DND-41 (cell line): ENCODE measurements at regions not wholly inside any gene's neighbourhood (a gene's known extent, or its start where the extent isn't known, plus 50 kb on each side); places are given as distances from the start of the nearest gene placed in this dataset.

Source experiments
- ATAC-seq: fragments of 200-7000 bp; cut with Tn5 transposase; 3 replicates; pipeline ENCODE4 v1.9.1; 2021; ENCODE audit warnings: low read depth; ENCODE audit not compliant: insufficient read depth
- DNase-seq: peaks from one replicate; pipeline ENCODE4 v3.0.0-alpha.2; 2020
- H2AFZ ChIP-seq: 2 replicates; pipeline ENCODE4 v1.6.0; 2012; ENCODE audit warnings: low read depth, low read length
- H3K27ac ChIP-seq: 2 replicates; pipeline ENCODE4 v1.5.1; 2012; ENCODE audit warnings: low read length, inconsistent platforms
- H3K27me3 ChIP-seq: fragments of 200-600 bp; sonication (generic); 2 replicates; pipeline ENCODE4 v1.6.0; 2012; ENCODE audit warnings: low read length, mild to moderate bottlenecking, inconsistent platforms; ENCODE audit not compliant: insufficient read depth, poor library complexity
- H3K36me3 ChIP-seq: 2 replicates; pipeline ENCODE4 v1.5.1; 2012; ENCODE audit warnings: low read length, inconsistent platforms; ENCODE audit not compliant: insufficient read depth
- H3K4me1 ChIP-seq: 2 replicates; pipeline ENCODE4 v1.5.1; 2012; ENCODE audit warnings: mild to moderate bottlenecking, low read length; ENCODE audit not compliant: insufficient read depth
- H3K4me2 ChIP-seq: 2 replicates; pipeline ENCODE4 v1.6.0; 2012; ENCODE audit warnings: mild to moderate bottlenecking, moderate library complexity, low read length, inconsistent platforms; ENCODE audit not compliant: insufficient read depth
- H3K4me3 ChIP-seq, 2 experiments: fragments of 200-600 bp in 1 of 2; shearing (Covaris generic) in 1 of 2; 2 replicates each; pipeline ENCODE4 v1.5.1; 2012 to 2016; ENCODE audit warnings: inconsistent platforms in 2 of 2, low read length in 2 of 2, mild to moderate bottlenecking in 2 of 2, low read depth in 1 of 2, moderate library complexity in 1 of 2
- H3K79me2 ChIP-seq: 2 replicates; pipeline ENCODE4 v1.6.0; 2012; ENCODE audit warnings: low read length, inconsistent platforms; ENCODE audit not compliant: insufficient read depth
- H3K9ac ChIP-seq: 2 replicates; pipeline ENCODE4 v1.6.0; 2012; ENCODE audit warnings: low read depth, mild to moderate bottlenecking, inconsistent platforms, low read length, moderate library complexity
- H3K9me3 ChIP-seq: 2 replicates; pipeline ENCODE4 v1.5.1; 2012; ENCODE audit warnings: low read length, moderate library complexity, mild to moderate bottlenecking, inconsistent platforms; ENCODE audit not compliant: insufficient read depth, severe bottlenecking
- H4K20me1 ChIP-seq: 2 replicates; pipeline ENCODE4 v1.6.0; 2012; ENCODE audit warnings: low read length; ENCODE audit not compliant: insufficient read depth
- EZH2 ChIP-seq: IDR thresholded peaks from 3 replicates; pipeline ENCODE4 v1.6.1; 2012; ENCODE audit warnings: borderline replicate concordance, low read depth, mild to moderate bottlenecking, moderate library complexity, low read length, inconsistent platforms; ENCODE audit not compliant: severe bottlenecking
- TF ChIP-seq, protein P1 (sequence below): IDR thresholded peaks from 2 replicates; pipeline ENCODE4 v1.5.1; 2012; ENCODE audit warnings: borderline replicate concordance, low read length, moderate library complexity, mild to moderate bottlenecking; ENCODE audit not compliant: poor library complexity, severe bottlenecking; ENCODE audit errors: extremely low read depth

DNA sequence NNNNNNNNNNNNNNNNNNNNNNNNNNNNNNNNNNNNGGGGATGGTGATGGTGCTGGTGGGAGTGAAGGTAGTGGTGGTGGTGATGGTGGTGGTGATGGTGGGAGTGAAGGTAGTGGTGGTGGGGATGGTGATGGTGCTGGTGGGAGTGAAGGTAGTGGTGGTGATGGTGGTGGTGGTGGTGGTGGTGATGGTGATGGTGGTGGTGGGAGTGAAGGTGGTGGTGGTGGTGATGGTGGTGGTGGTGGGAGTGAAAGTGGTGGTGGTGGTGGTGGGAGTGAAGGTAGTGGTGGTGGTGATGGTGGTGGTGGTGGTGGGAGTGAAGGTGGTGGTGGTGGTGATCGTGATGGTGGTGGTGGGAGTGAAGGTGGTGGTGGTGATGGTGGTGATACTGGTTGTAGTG, 93.6 kb downstream of the CRYAA start:
- H2AFZ ChIP-seq, result no peak overlapping the region
- no peak for TF ChIP-seq EZH2
- TF ChIP-seq, protein P1, sequence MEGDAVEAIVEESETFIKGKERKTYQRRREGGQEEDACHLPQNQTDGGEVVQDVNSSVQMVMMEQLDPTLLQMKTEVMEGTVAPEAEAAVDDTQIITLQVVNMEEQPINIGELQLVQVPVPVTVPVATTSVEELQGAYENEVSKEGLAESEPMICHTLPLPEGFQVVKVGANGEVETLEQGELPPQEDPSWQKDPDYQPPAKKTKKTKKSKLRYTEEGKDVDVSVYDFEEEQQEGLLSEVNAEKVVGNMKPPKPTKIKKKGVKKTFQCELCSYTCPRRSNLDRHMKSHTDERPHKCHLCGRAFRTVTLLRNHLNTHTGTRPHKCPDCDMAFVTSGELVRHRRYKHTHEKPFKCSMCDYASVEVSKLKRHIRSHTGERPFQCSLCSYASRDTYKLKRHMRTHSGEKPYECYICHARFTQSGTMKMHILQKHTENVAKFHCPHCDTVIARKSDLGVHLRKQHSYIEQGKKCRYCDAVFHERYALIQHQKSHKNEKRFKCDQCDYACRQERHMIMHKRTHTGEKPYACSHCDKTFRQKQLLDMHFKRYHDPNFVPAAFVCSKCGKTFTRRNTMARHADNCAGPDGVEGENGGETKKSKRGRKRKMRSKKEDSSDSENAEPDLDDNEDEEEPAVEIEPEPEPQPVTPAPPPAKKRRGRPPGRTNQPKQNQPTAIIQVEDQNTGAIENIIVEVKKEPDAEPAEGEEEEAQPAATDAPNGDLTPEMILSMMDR, result no peak

More for the DNA sequence above, 93.6 kb downstream of the CRYAA start:
- ATAC-seq (peak; percentile 37; the same call in 1 of the 3 replicates), DNase-seq (no peak)
- Histone ChIP-seq H3K27ac (no peak overlapping the region), H3K9me3 (peaks cover 4% of the 10 kb centered on the region), H3K4me3 (no peak overlapping the region), H3K4me2 (no peak overlapping the region), H3K36me3 (no peaks in the 10 kb centered on the region), H3K9ac (no peak overlapping the region), H3K4me1 (no peaks in the 10 kb centered on the region), H3K79me2 (no peaks in the 10 kb centered on the region), H4K20me1 (no peaks in the 10 kb centered on the region), H3K27me3 (no peaks in the 10 kb centered on the region)
